Ishikawa (cell line): ENCODE measurements at regions not wholly inside any gene's neighbourhood (a gene's known extent, or its start where the extent isn't known, plus 50 kb on each side); places are given as distances from the start of the nearest gene placed in this dataset.

Experiments
- CEBPB ChIP-seq: IDR thresholded peaks from 2 replicates; pipeline ENCODE4 v1.6.1; 2012
- CREB1 ChIP-seq: IDR thresholded peaks from 2 replicates; pipeline ENCODE4 v1.6.1; 2012; ENCODE audit warnings: low read depth
- EGR1 ChIP-seq: IDR thresholded peaks from 2 replicates; pipeline ENCODE4 v1.6.1; 2012
- EP300 ChIP-seq: IDR thresholded peaks from 2 replicates; pipeline ENCODE4 v1.6.1; 2012; ENCODE audit warnings: borderline replicate concordance
- FOXM1 ChIP-seq: IDR thresholded peaks from 2 replicates; pipeline ENCODE4 v1.6.1; 2012; ENCODE audit warnings: low read depth, borderline replicate concordance
- MAX ChIP-seq: IDR thresholded peaks from 2 replicates; pipeline ENCODE4 v1.6.1; 2012
- NFIC ChIP-seq: IDR thresholded peaks from 2 replicates; pipeline ENCODE4 v1.6.1; 2012
- RAD21 ChIP-seq: IDR thresholded peaks from 2 replicates; pipeline ENCODE4 v1.6.1; 2012; ENCODE audit warnings: low read depth
- REST ChIP-seq: IDR thresholded peaks from 2 replicates; pipeline ENCODE4 v1.6.1; 2012; ENCODE audit warnings: low read depth, mild to moderate bottlenecking
- TAF1 ChIP-seq: IDR thresholded peaks from 2 replicates; pipeline ENCODE4 v1.6.1; 2012; ENCODE audit warnings: low read depth, mild to moderate bottlenecking
- TCF12 ChIP-seq: IDR thresholded peaks from 2 replicates; pipeline ENCODE4 v1.6.1; 2012; ENCODE audit warnings: low read depth
- TEAD4 ChIP-seq: IDR thresholded peaks from 2 replicates; pipeline ENCODE4 v1.6.1; 2012
- USF1 ChIP-seq: IDR thresholded peaks from 2 replicates; pipeline ENCODE4 v1.6.1; 2012
- YY1 ChIP-seq: IDR thresholded peaks from 2 replicates; pipeline ENCODE4 v1.6.1; 2012; ENCODE audit warnings: low read depth
- ZBTB7A ChIP-seq: IDR thresholded peaks from 2 replicates; pipeline ENCODE4 v1.6.1; 2012; ENCODE audit warnings: low read depth

GRCh38 chr2:217399291-217399690, 539.4 kb upstream of the TNP1 start:
- no peak for TF ChIP-seq TCF12
- no peak for TF ChIP-seq FOXM1
- TF ChIP-seq USF1 = no peak
- TF ChIP-seq EP300 = no peak
- TF ChIP-seq ZBTB7A = no peak

- TF ChIP-seq NFIC (no peak), TCF12 (no peak), YY1 (no peak), FOXM1 (no peak), USF1 (no peak), EP300 (no peak), EGR1 (no peak), REST (no peak), ZBTB7A (no peak), RAD21 (no peak), MAX (no peak), TEAD4 (no peak)
These were observed 539.0 kb upstream of the TNP1 start for GRCh38 chr2:217398860-217399259.

- TF ChIP-seq TAF1 (no peak), FOXM1 (no peak), EGR1 (no peak), NFIC (no peak), REST (no peak), TEAD4 (no peak), YY1 (no peak), RAD21 (no peak), USF1 (no peak), CREB1 (no peak)
These were observed 538.2 kb upstream of the TNP1 start for GRCh38 chr2:217398101-217398500.

GRCh38 chr2:217396586-217396985, 536.7 kb upstream of the TNP1 start:
- no peak for TF ChIP-seq NFIC
- TF ChIP-seq EP300 = no peak
- no peak for TF ChIP-seq TAF1
- TF ChIP-seq CEBPB = no peak
- no peak for TF ChIP-seq ZBTB7A
- TF ChIP-seq USF1 = no peak
- no peak for TF ChIP-seq TCF12
- TF ChIP-seq TEAD4 = no peak
- TF ChIP-seq EGR1 = no peak
- TF ChIP-seq RAD21 = no peak

GRCh38 chr2:217396165-217396564, 536.3 kb upstream of the TNP1 start:
- TF ChIP-seq CEBPB = no peak
- no peak for TF ChIP-seq NFIC
- no peak for TF ChIP-seq CREB1
- TF ChIP-seq YY1 = no peak
- TF ChIP-seq EGR1 = no peak
- no peak for TF ChIP-seq MAX
- TF ChIP-seq TEAD4 = no peak
- no peak for TF ChIP-seq TCF12
- no peak for TF ChIP-seq FOXM1
- TF ChIP-seq USF1 = no peak
- no peak for TF ChIP-seq REST
- TF ChIP-seq TAF1 = no peak
- TF ChIP-seq RAD21 = no peak
